ENCODE measurements at regions not wholly inside any gene's neighbourhood (a gene's known extent, or its start where the extent isn't known, plus 50 kb on each side); places are given as distances from the start of the nearest gene placed in this dataset.

DNA sequence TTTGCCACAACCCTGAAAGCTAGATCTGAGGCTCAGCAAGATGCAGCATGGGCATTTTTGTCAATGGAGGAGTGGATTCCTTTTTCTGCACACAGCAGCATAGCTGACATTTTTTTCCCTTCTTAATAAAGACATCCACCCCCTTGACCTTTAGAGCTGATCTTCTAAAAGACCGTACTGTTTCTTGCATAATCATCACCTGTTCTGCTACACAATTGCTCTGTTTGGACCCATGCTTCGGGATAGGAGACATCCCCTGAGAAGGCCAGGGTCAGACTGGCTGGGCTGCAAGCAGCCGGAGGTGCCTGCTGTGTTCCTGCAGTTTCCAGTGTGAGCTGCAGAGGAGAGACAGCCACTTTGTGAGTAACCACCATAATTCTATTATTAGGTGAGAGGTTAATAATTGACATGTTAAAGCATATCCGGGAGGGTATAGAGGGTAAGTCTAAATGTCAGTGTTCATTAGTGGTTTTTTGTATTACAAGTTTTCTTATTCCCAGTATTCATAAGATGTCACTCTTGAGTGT is 108.5 kb upstream of the C1QTNF9B start:
- DNase-seq: no peak
- no peaks in the 10 kb centered on the region for H3K36me3 ChIP-seq
- no peaks in the 10 kb centered on the region for H3K9me3 ChIP-seq
- no peak overlapping the region for H3K27ac ChIP-seq
- H3K4me1 ChIP-seq (ENCODE audit: insufficient read depth): no peaks in the 10 kb centered on the region
- TF ChIP-seq POLR2A (IDR thresholded peaks at IDR 0.05) (no peak), EP300 (IDR thresholded peaks at IDR 0.05) (no peak)
- TF ChIP-seq, protein P1, sequence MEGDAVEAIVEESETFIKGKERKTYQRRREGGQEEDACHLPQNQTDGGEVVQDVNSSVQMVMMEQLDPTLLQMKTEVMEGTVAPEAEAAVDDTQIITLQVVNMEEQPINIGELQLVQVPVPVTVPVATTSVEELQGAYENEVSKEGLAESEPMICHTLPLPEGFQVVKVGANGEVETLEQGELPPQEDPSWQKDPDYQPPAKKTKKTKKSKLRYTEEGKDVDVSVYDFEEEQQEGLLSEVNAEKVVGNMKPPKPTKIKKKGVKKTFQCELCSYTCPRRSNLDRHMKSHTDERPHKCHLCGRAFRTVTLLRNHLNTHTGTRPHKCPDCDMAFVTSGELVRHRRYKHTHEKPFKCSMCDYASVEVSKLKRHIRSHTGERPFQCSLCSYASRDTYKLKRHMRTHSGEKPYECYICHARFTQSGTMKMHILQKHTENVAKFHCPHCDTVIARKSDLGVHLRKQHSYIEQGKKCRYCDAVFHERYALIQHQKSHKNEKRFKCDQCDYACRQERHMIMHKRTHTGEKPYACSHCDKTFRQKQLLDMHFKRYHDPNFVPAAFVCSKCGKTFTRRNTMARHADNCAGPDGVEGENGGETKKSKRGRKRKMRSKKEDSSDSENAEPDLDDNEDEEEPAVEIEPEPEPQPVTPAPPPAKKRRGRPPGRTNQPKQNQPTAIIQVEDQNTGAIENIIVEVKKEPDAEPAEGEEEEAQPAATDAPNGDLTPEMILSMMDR (IDR thresholded peaks at IDR 0.05): no peak
- no peak overlapping the region for H3K4me3 ChIP-seq
- no peaks in the 10 kb centered on the region for H3K27me3 ChIP-seq
- 24 to 39% (median 27%) methylated on average over 4 of the region's 4 CpGs for WGBS, 3 donors
- intact Hi-C loops (cut with DNase I): no loop called here

DNA sequence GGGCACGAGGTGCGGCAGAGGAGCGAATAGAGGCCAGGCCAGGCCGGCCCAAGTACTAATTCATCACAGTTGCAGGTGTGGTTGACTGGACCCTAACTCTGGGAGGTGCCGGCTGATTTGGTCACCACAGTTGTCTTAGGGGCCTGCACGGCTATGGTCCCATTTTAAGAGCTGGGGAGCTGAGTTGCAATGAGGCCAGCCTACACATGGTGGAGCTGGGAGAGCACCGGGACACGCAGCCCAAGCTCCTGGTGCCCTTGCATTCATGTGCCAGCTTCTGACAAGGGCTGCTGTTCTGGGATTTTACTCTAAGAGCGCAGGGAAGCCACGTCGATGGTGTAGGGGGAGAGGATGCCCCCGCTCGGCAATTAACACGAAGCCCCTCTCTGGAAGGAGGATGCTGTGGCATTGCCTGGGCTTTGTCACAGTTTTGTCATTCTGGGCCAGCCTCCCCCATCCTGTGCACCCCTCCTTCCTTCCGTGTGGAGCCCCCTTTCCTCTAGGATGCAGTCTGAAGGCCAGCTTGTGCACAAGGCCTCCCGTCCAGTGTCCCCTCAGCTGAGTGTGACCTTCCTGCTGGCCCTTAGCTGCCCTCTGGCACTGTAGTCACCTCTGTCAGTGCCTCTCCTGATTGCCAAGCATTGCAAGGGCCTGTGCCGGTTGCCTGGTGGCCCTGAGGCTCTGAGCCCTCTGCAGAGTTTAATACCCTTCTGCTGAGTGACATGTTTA is 109.4 kb upstream of the C1QTNF9B start:
- WGBS, 3 donors: 87 to 92% (median 88%) methylated on average over 17 of the region's 17 CpGs
- DNase-seq: no peak

DNA sequence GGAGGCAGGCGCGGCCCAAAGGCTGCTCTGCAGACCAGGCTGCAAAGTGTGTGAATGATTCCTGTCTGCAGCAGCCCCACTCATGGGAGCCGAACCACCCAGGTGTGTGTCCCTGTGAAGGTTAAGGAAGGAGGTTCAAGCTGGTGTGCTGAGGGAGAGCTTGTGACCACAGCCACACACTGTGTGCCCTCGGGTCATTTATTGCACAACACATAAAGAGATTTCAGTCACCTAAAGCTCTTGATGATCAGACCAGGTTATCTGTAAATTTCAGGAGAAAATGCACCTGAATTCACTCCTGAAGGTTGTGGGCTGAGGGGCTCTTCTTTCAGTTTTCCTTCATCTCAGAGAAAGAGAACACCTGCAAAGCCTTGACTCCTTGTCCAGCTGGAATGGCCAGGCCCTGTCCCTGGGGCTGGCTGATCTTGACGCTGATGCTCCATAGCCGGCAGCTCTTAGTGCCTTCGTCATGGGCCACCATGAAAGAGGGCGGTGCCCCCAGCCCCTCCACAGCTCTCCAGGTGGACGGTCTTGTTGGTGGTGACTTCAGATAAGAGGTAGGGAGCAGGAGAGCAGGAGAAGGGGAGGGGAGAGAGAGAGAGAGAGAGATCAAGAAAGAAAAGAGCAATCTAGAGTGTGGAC is 110.8 kb upstream of the C1QTNF9B start:
- TF ChIP-seq, protein P1 (IDR thresholded peaks at IDR 0.05): no peak
- TF ChIP-seq EP300 (IDR thresholded peaks at IDR 0.05) (no peak), POLR2A (IDR thresholded peaks at IDR 0.05) (no peak)
- no peak for DNase-seq
- Histone ChIP-seq H3K27me3 (no peaks in the 10 kb centered on the region), H3K36me3 (no peaks in the 10 kb centered on the region), H3K9me3 (no peaks in the 10 kb centered on the region), H3K4me3 (no peak overlapping the region), H3K4me1 (ENCODE audit: insufficient read depth) (no peaks in the 10 kb centered on the region), H3K27ac (no peak overlapping the region)
- 93 to 95% (median 94%) methylated on average over 9 of the region's 9 CpGs for WGBS, 3 donors
- intact Hi-C loops (cut with DNase I): no loop called here

More for the DNA sequence above, 109.4 kb upstream of the C1QTNF9B start:
- no peak for TF ChIP-seq POLR2A (IDR thresholded peaks at IDR 0.05)
- TF ChIP-seq, protein P1 (IDR thresholded peaks at IDR 0.05): no peak
- TF ChIP-seq EP300 (IDR thresholded peaks at IDR 0.05): no peak
- no peak overlapping the region for H3K4me3 ChIP-seq
- no peaks in the 10 kb centered on the region for H3K4me1 ChIP-seq (ENCODE audit: insufficient read depth)
- no peaks in the 10 kb centered on the region for H3K27me3 ChIP-seq
- H3K27ac ChIP-seq: no peak overlapping the region
- intact Hi-C loops (cut with DNase I): no loop called here
- no peaks in the 10 kb centered on the region for H3K36me3 ChIP-seq
- no peaks in the 10 kb centered on the region for H3K9me3 ChIP-seq

DNA sequence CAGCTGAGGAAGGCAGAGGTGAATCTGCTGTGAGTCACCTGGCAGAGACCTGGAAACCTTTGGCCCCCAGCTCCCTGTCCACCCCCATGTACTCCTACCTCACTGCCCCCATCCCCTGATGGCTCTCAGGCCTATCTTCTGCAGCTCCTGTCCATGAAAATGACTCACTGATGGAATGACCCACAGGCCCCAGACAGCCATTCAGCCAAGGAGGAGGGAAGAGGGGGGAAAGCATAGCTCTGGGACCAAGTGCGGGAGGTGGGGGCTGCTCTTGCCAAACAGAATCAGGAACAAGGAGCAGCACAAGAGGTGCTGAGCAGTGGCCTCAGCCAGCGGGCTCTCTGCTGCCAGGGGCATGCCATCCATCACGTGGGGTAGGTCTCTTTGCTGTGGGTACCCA is 111.4 kb upstream of the C1QTNF9B start:
- 70 to 85% (median 83%) methylated on average over 3 of the region's 3 CpGs for WGBS, 3 donors
- Histone ChIP-seq H3K4me1 (ENCODE audit: insufficient read depth) (no peaks in the 10 kb centered on the region), H3K4me3 (no peak overlapping the region), H3K9me3 (no peaks in the 10 kb centered on the region), H3K27me3 (no peaks in the 10 kb centered on the region), H3K36me3 (no peaks in the 10 kb centered on the region), H3K27ac (no peak overlapping the region)
- DNase-seq: no peak
- TF ChIP-seq POLR2A (IDR thresholded peaks at IDR 0.05) (no peak), EP300 (IDR thresholded peaks at IDR 0.05) (no peak)
- TF ChIP-seq, protein P1 (IDR thresholded peaks at IDR 0.05): no peak
- intact Hi-C loops (cut with DNase I): no loop called here

All from ovary (tissue), 7 donors.